ENCODE measurements at regions not wholly inside any gene's neighbourhood (a gene's known extent, or its start where the extent isn't known, plus 50 kb on each side); places are given as distances from the start of the nearest gene placed in this dataset.
"Not testable (repeated sequence)": the region's sequence is repeated elsewhere in the genome, so short reads cannot be mapped to it uniquely, and the experiment has no call there.

GRCh38 chr6:12348530-12349511 lies 58.7 kb downstream of the EDN1 start:
- DNase-seq (ENCODE audit: low read depth in 4 of 4, low spot score in 2 of 4), result no peak

- no peak for DNase-seq (ENCODE audit: low read depth in 4 of 4, low spot score in 2 of 4)
These were observed 60.5 kb downstream of the EDN1 start for GRCh38 chr6:12350644-12351170.

- DNase-seq (ENCODE audit: low read depth in 4 of 4, low spot score in 2 of 4), result no peak
These were observed 61.5 kb downstream of the EDN1 start for GRCh38 chr6:12351672-12352071.

- no peak for DNase-seq (ENCODE audit: low read depth in 4 of 4, low spot score in 2 of 4)
These were observed 63.6 kb downstream of the EDN1 start for GRCh38 chr6:12353731-12354130.

- no peak for DNase-seq (ENCODE audit: low read depth in 4 of 4, low spot score in 2 of 4)
These were observed 64.3 kb downstream of the EDN1 start for GRCh38 chr6:12354499-12354898.

- DNase-seq (ENCODE audit: low read depth in 4 of 4, low spot score in 2 of 4), result no peak
These were observed 65.2 kb downstream of the EDN1 start for GRCh38 chr6:12355354-12355753.

- DNase-seq (ENCODE audit: low read depth in 4 of 4, low spot score in 2 of 4), result no peak
These were observed 66.3 kb downstream of the EDN1 start for GRCh38 chr6:12356431-12356830.

- no peak for DNase-seq (ENCODE audit: low read depth in 4 of 4, low spot score in 2 of 4)
These were observed 67.1 kb downstream of the EDN1 start for GRCh38 chr6:12356983-12357972.

- no peak for DNase-seq (ENCODE audit: low read depth in 4 of 4, low spot score in 2 of 4)
These were observed 68.9 kb downstream of the EDN1 start for GRCh38 chr6:12359036-12359435.

- no peak for DNase-seq (ENCODE audit: low read depth in 4 of 4, low spot score in 2 of 4)
These were observed 71.0 kb downstream of the EDN1 start for GRCh38 chr6:12361042-12361765.

GRCh38 chr6:12363277-12363650 lies 73.1 kb downstream of the EDN1 start:
- DNase-seq (ENCODE audit: low read depth in 4 of 4, low spot score in 2 of 4), result not testable (repeated sequence)

GRCh38 chr6:12363651-12364381 lies 73.7 kb downstream of the EDN1 start:
- DNase-seq (ENCODE audit: low read depth in 4 of 4, low spot score in 2 of 4), result no peak

- DNase-seq (ENCODE audit: low read depth in 4 of 4, low spot score in 2 of 4), result no peak
These were observed 74.5 kb downstream of the EDN1 start for GRCh38 chr6:12364621-12365020.

- DNase-seq (ENCODE audit: low read depth in 4 of 4, low spot score in 2 of 4), result no peak
These were observed 76.6 kb downstream of the EDN1 start for GRCh38 chr6:12366731-12367130.

GRCh38 chr6:12367412-12367811 lies 77.3 kb downstream of the EDN1 start:
- no peak for DNase-seq (ENCODE audit: low read depth in 4 of 4, low spot score in 2 of 4)

GRCh38 chr6:12369355-12369754 lies 79.2 kb downstream of the EDN1 start:
- DNase-seq (ENCODE audit: low read depth in 4 of 4, low spot score in 2 of 4), result no peak

- DNase-seq (ENCODE audit: low read depth in 4 of 4, low spot score in 2 of 4), result no peak
These were observed 79.7 kb downstream of the EDN1 start for GRCh38 chr6:12369781-12370262.

GRCh38 chr6:12371151-12371550 lies 81.0 kb downstream of the EDN1 start:
- DNase-seq (ENCODE audit: low read depth in 4 of 4, low spot score in 2 of 4), result no peak

- no peak for DNase-seq (ENCODE audit: low read depth in 4 of 4, low spot score in 2 of 4)
These were observed 81.5 kb downstream of the EDN1 start for GRCh38 chr6:12371641-12372146.

Measured in left renal cortex interstitium (tissue), 4 donors.